Brain microvascular endothelial cell (primary cell): ENCODE measurements at regions not wholly inside any gene's neighbourhood (a gene's known extent, or its start where the extent isn't known, plus 50 kb on each side); places are given as distances from the start of the nearest gene placed in this dataset.

ENCODE experiments used
- DNase-seq: peaks from one replicate; pipeline ENCODE4 v3.0.0-alpha.2; 2020
- H3K27ac ChIP-seq: fragments of 250-450 bp; sonication (Bioruptor Pico); 2 replicates; pipeline ENCODE4 v1.5.1; 2020; ENCODE audit warnings: mild to moderate bottlenecking, moderate library complexity
- H3K27me3 ChIP-seq: fragments of 250-450 bp; sonication (Bioruptor Pico); replicated peaks from 2 replicates; pipeline ENCODE4 v1.5.1; 2020; ENCODE audit warnings: mild to moderate bottlenecking
- H3K36me3 ChIP-seq: fragments of 250-450 bp; sonication (Bioruptor Pico); replicated peaks from 2 replicates; pipeline ENCODE4 v1.5.1; 2020; ENCODE audit warnings: mild to moderate bottlenecking
- H3K4me3 ChIP-seq: 2 replicates; pipeline ENCODE4 v1.5.1; 2011; ENCODE audit warnings: low read depth, mild to moderate bottlenecking, control low read depth, low read length, moderate library complexity
- CTCF ChIP-seq: IDR thresholded peaks from 2 replicates; pipeline ENCODE4 v1.5.1; 2011; ENCODE audit warnings: low read depth, mild to moderate bottlenecking, moderate library complexity, low read length, control low read depth, inconsistent platforms; ENCODE audit errors: missing control alignments
- in situ Hi-C: cut with HindIII; loops from 2 replicates; pipeline ENCODE4 v1.10.0; 2017; ENCODE audit warnings: low sequenced_read_pairs, low pct_ligation_motif_present

- H3K36me3 ChIP-seq: no peaks in the 10 kb centered on the region
- H3K27me3 ChIP-seq: no peaks in the 10 kb centered on the region
- in situ Hi-C loops: no loop called here
- H3K4me3 ChIP-seq: no peak overlapping the region
- no peak overlapping the region for H3K27ac ChIP-seq
- no peak for DNase-seq
- TF ChIP-seq CTCF: no peak
Observed at GRCh38 chr4:93994175-93994994, 165.8 kb downstream of the ATOH1 start.

- Histone ChIP-seq H3K4me3 (no peak overlapping the region), H3K27me3 (no peaks in the 10 kb centered on the region), H3K27ac (no peak overlapping the region), H3K36me3 (no peaks in the 10 kb centered on the region)
- in situ Hi-C loops: no loop called here
- no peak for TF ChIP-seq CTCF
- no peak for DNase-seq
Observed at GRCh38 chr4:93996895-93997294, 168.3 kb downstream of the ATOH1 start.

GRCh38 chr4:94000559-94000958 lies 172.0 kb downstream of the ATOH1 start:
- H3K36me3 ChIP-seq: no peaks in the 10 kb centered on the region
- no peaks in the 10 kb centered on the region for H3K27me3 ChIP-seq
- no peak overlapping the region for H3K4me3 ChIP-seq
- no peak for DNase-seq
- no peak overlapping the region for H3K27ac ChIP-seq
- in situ Hi-C loops: no loop called here
- no peak for TF ChIP-seq CTCF

- Histone ChIP-seq H3K4me3 (no peak overlapping the region), H3K27ac (no peak overlapping the region), H3K36me3 (no peaks in the 10 kb centered on the region), H3K27me3 (no peaks in the 10 kb centered on the region)
- in situ Hi-C loops: no loop called here
- no peak for DNase-seq
- no peak for TF ChIP-seq CTCF
Observed at GRCh38 chr4:94006932-94007331, 178.4 kb downstream of the ATOH1 start.

- H3K36me3 ChIP-seq: no peaks in the 10 kb centered on the region
- H3K27ac ChIP-seq: no peak overlapping the region
- H3K27me3 ChIP-seq: no peaks in the 10 kb centered on the region
- DNase-seq: no peak
- TF ChIP-seq CTCF: no peak
- H3K4me3 ChIP-seq: no peak overlapping the region
- in situ Hi-C loops: no loop called here
Observed at GRCh38 chr4:94011190-94011589, 182.6 kb downstream of the ATOH1 start.

GRCh38 chr4:94014484-94015136 lies 186.1 kb downstream of the ATOH1 start:
- no peak for DNase-seq
- H3K27ac ChIP-seq: no peak overlapping the region
- no peaks in the 10 kb centered on the region for H3K36me3 ChIP-seq
- no peak for TF ChIP-seq CTCF
- in situ Hi-C loops: no loop called here
- H3K27me3 ChIP-seq: no peaks in the 10 kb centered on the region
- no peak overlapping the region for H3K4me3 ChIP-seq
